ENCODE measurements at regions not wholly inside any gene's neighbourhood (a gene's known extent, or its start where the extent isn't known, plus 50 kb on each side); places are given as distances from the start of the nearest gene placed in this dataset.

DNA sequence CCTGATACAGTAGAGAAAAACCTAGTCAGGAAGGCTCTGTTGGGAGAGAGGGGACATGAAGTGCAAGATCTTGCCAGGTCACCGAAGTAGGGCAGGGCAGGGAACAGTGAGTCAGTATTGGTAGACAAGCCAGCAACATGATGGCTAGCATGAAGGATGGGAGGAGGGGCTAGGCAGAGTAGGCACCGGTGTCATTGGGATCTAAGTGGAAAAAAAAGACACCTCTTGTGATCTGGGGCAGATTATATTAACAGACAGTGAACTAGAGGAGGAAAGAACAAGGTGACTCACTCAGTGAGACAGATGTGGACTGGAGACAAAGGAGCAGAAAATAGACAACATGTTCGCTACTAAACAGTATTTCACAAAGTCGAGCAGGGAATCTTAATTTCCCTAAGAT is 149.2 kb upstream of the SLC24A5 start:
- no peak for TF ChIP-seq ISL1 (CRISPR knock-in tag; IDR thresholded peaks at IDR 0.05)
- TF ChIP-seq, protein P1, sequence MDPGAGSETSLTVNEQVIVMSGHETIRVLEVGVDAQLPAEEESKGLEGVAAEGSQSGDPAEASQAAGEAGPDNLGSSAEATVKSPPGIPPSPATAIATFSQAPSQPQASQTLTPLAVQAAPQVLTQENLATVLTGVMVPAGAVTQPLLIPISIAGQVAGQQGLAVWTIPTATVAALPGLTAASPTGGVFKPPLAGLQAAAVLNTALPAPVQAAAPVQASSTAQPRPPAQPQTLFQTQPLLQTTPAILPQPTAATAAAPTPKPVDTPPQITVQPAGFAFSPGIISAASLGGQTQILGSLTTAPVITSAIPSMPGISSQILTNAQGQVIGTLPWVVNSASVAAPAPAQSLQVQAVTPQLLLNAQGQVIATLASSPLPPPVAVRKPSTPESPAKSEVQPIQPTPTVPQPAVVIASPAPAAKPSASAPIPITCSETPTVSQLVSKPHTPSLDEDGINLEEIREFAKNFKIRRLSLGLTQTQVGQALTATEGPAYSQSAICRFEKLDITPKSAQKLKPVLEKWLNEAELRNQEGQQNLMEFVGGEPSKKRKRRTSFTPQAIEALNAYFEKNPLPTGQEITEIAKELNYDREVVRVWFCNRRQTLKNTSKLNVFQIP (CRISPR knock-in tag; IDR thresholded peaks at IDR 0.05; ENCODE audit: borderline replicate concordance, low read depth) = no peak
- TF ChIP-seq ZNF565 (CRISPR knock-in tag; conservative IDR thresholded peaks at IDR 0.05; ENCODE audit: low read depth) = no peak
- TF ChIP-seq, protein P2, sequence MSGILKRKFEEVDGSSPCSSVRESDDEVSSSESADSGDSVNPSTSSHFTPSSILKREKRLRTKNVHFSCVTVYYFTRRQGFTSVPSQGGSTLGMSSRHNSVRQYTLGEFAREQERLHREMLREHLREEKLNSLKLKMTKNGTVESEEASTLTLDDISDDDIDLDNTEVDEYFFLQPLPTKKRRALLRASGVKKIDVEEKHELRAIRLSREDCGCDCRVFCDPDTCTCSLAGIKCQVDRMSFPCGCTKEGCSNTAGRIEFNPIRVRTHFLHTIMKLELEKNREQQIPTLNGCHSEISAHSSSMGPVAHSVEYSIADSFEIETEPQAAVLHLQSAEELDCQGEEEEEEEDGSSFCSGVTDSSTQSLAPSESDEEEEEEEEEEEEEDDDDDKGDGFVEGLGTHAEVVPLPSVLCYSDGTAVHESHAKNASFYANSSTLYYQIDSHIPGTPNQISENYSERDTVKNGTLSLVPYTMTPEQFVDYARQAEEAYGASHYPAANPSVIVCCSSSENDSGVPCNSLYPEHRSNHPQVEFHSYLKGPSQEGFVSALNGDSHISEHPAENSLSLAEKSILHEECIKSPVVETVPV (CRISPR knock-in tag; IDR thresholded peaks at IDR 0.05) = no peak
- TF ChIP-seq, protein P3, sequence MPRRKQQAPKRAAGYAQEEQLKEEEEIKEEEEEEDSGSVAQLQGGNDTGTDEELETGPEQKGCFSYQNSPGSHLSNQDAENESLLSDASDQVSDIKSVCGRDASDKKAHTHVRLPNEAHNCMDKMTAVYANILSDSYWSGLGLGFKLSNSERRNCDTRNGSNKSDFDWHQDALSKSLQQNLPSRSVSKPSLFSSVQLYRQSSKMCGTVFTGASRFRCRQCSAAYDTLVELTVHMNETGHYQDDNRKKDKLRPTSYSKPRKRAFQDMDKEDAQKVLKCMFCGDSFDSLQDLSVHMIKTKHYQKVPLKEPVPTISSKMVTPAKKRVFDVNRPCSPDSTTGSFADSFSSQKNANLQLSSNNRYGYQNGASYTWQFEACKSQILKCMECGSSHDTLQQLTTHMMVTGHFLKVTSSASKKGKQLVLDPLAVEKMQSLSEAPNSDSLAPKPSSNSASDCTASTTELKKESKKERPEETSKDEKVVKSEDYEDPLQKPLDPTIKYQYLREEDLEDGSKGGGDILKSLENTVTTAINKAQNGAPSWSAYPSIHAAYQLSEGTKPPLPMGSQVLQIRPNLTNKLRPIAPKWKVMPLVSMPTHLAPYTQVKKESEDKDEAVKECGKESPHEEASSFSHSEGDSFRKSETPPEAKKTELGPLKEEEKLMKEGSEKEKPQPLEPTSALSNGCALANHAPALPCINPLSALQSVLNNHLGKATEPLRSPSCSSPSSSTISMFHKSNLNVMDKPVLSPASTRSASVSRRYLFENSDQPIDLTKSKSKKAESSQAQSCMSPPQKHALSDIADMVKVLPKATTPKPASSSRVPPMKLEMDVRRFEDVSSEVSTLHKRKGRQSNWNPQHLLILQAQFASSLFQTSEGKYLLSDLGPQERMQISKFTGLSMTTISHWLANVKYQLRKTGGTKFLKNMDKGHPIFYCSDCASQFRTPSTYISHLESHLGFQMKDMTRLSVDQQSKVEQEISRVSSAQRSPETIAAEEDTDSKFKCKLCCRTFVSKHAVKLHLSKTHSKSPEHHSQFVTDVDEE (CRISPR knock-in tag; IDR thresholded peaks at IDR 0.05) = no peak
- no peak for TF ChIP-seq RARB (CRISPR knock-in tag; IDR thresholded peaks at IDR 0.05)
- TF ChIP-seq ZFP3 (CRISPR knock-in tag; IDR thresholded peaks at IDR 0.05) = no peak
- no peak for TF ChIP-seq TCF4 (CRISPR knock-in tag; IDR thresholded peaks at IDR 0.05; ENCODE audit: borderline replicate concordance)
- TF ChIP-seq, protein P4, sequence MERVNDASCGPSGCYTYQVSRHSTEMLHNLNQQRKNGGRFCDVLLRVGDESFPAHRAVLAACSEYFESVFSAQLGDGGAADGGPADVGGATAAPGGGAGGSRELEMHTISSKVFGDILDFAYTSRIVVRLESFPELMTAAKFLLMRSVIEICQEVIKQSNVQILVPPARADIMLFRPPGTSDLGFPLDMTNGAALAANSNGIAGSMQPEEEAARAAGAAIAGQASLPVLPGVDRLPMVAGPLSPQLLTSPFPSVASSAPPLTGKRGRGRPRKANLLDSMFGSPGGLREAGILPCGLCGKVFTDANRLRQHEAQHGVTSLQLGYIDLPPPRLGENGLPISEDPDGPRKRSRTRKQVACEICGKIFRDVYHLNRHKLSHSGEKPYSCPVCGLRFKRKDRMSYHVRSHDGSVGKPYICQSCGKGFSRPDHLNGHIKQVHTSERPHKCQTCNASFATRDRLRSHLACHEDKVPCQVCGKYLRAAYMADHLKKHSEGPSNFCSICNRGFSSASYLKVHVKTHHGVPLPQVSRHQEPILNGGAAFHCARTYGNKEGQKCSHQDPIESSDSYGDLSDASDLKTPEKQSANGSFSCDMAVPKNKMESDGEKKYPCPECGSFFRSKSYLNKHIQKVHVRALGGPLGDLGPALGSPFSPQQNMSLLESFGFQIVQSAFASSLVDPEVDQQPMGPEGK (CRISPR knock-in tag; IDR thresholded peaks at IDR 0.05; ENCODE audit: borderline replicate concordance) = no peak
- TF ChIP-seq SNAI2 (CRISPR knock-in tag; IDR thresholded peaks at IDR 0.05) = no peak
- TF ChIP-seq, protein P5, sequence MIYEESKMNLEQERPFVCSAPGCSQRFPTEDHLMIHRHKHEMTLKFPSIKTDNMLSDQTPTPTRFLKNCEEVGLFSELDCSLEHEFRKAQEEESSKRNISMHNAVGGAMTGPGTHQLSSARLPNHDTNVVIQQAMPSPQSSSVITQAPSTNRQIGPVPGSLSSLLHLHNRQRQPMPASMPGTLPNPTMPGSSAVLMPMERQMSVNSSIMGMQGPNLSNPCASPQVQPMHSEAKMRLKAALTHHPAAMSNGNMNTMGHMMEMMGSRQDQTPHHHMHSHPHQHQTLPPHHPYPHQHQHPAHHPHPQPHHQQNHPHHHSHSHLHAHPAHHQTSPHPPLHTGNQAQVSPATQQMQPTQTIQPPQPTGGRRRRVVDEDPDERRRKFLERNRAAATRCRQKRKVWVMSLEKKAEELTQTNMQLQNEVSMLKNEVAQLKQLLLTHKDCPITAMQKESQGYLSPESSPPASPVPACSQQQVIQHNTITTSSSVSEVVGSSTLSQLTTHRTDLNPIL (CRISPR knock-in tag; IDR thresholded peaks at IDR 0.05; ENCODE audit: low read depth) = no peak
- TF ChIP-seq BACH2 (CRISPR knock-in tag; IDR thresholded peaks at IDR 0.05; ENCODE audit: borderline replicate concordance) = no peak
- TF ChIP-seq CSDC2 (CRISPR knock-in tag; IDR thresholded peaks at IDR 0.05) = no peak
- no peak for TF ChIP-seq ESRRG (CRISPR knock-in tag; IDR thresholded peaks at IDR 0.05)
- TF ChIP-seq ZNF8 (CRISPR knock-in tag; IDR thresholded peaks at IDR 0.05) = no peak
- TF ChIP-seq OSR1 (CRISPR knock-in tag; IDR thresholded peaks at IDR 0.05) = no peak
- no peak for TF ChIP-seq GLIS3 (CRISPR knock-in tag; IDR thresholded peaks at IDR 0.05)
- TF ChIP-seq ZFP30 (CRISPR knock-in tag; IDR thresholded peaks at IDR 0.05) = no peak
- no peak for ATAC-seq

DNA sequence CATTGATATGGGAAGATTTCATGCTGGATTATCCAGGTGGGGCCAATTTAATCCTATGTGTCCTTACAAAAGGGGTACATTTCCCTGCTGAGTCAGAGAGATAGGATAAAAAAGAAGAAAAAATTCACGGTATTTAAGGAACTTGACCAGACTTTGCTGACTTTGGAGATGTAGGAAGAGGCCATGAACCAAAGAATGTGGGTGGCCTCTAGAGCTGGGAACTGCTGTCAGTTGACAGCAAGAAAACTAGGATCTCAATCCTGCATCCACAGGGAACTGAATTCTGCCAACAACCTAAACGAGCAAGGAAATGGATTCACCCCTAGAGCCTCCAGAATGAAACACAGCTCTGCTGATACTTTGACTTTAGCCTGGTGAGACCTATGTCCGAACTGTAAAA is 148.1 kb upstream of the SLC24A5 start:
- no peak for TF ChIP-seq ZNF565 (CRISPR knock-in tag; conservative IDR thresholded peaks at IDR 0.05; ENCODE audit: low read depth)
- no peak for TF ChIP-seq TCF4 (CRISPR knock-in tag; IDR thresholded peaks at IDR 0.05; ENCODE audit: borderline replicate concordance)
- TF ChIP-seq, protein P5 (CRISPR knock-in tag; IDR thresholded peaks at IDR 0.05; ENCODE audit: low read depth) = no peak
- no peak for TF ChIP-seq GLIS3 (CRISPR knock-in tag; IDR thresholded peaks at IDR 0.05)
- TF ChIP-seq ZFP3 (CRISPR knock-in tag; IDR thresholded peaks at IDR 0.05) = no peak
- TF ChIP-seq PPARA (CRISPR knock-in tag; IDR thresholded peaks at IDR 0.05; ENCODE audit: borderline replicate concordance) = no peak
- TF ChIP-seq, protein P3 (CRISPR knock-in tag; IDR thresholded peaks at IDR 0.05) = no peak
- no peak for TF ChIP-seq ZNF8 (CRISPR knock-in tag; IDR thresholded peaks at IDR 0.05)
- no peak for TF ChIP-seq ARNTL (CRISPR knock-in tag; IDR thresholded peaks at IDR 0.05; ENCODE audit: borderline replicate concordance, low read depth)
- no peak for ATAC-seq

Data from SK-N-SH treated with all-trans-retinoic acid at 6 μM for 48 hours (cell line).